Endodermal cell (in vitro differentiated cells): ENCODE measurements at regions not wholly inside any gene's neighbourhood (a gene's known extent, or its start where the extent isn't known, plus 50 kb on each side); places are given as distances from the start of the nearest gene placed in this dataset.

Source experiments
- DNase-seq: peaks from one replicate; pipeline ENCODE4 v3.0.0-alpha.2; 2017
- H3K27ac ChIP-seq: 2 replicates; pipeline ENCODE4 v1.5.1; 2013; ENCODE audit warnings: mild to moderate bottlenecking, low read depth, low read length, moderate library complexity
- H3K27me3 ChIP-seq: 2 replicates; pipeline ENCODE4 v1.6.1; 2013; ENCODE audit warnings: mild to moderate bottlenecking, low read length, moderate library complexity; ENCODE audit not compliant: insufficient read depth, control insufficient read depth, poor library complexity, severe bottlenecking
- H3K36me3 ChIP-seq: 2 replicates; pipeline ENCODE4 v1.7.0; 2013; ENCODE audit warnings: mild to moderate bottlenecking, low read length, moderate library complexity; ENCODE audit not compliant: control insufficient read depth, insufficient read depth
- H3K4me1 ChIP-seq: one replicate; pipeline ENCODE4 v1.7.0; 2013; ENCODE audit warnings: low read length; ENCODE audit not compliant: control insufficient read depth, insufficient read depth
- H3K4me3 ChIP-seq: 2 replicates; pipeline ENCODE4 v1.5.1; 2013; ENCODE audit warnings: mild to moderate bottlenecking, low read length, moderate library complexity
- H3K9ac ChIP-seq: 2 replicates; pipeline ENCODE4 v1.6.1; 2013; ENCODE audit warnings: mild to moderate bottlenecking, low read length, moderate library complexity; ENCODE audit not compliant: poor library complexity, severe bottlenecking; ENCODE audit errors: extremely low read depth
- H3K9me3 ChIP-seq: 2 replicates; pipeline ENCODE4 v1.6.1; 2013; ENCODE audit warnings: mild to moderate bottlenecking, low read length, moderate library complexity; ENCODE audit not compliant: control insufficient read depth
- H3K27ac Mint-ChIP-seq: 2 replicates; pipeline ENCODE4 v1.8.0; 2020; ENCODE audit warnings: mixed read lengths
- H3K27me3 Mint-ChIP-seq: 2 replicates; pipeline ENCODE4 v1.8.0; 2021; ENCODE audit warnings: mild to moderate bottlenecking, mixed read lengths; ENCODE audit not compliant: insufficient read depth
- H3K36me3 Mint-ChIP-seq: 2 replicates; pipeline ENCODE4 v1.8.0; 2020; ENCODE audit warnings: low read depth, mixed read lengths
- H3K4me1 Mint-ChIP-seq: 2 replicates; pipeline ENCODE4 v1.8.0; 2020; ENCODE audit warnings: mixed read lengths
- H3K4me3 Mint-ChIP-seq: 2 replicates; pipeline ENCODE4 v1.8.0; 2020; ENCODE audit warnings: mild to moderate bottlenecking, moderate library complexity, mixed read lengths
- H3K9me3 Mint-ChIP-seq: 2 replicates; pipeline ENCODE4 v1.8.0; 2020; ENCODE audit warnings: mild to moderate bottlenecking, mixed read lengths
- CTCF ChIP-seq: fragments of 200-600 bp; sonication (generic); conservative IDR thresholded peaks from 2 replicates; pipeline ENCODE4 v1.5.0; 2021; ENCODE audit warnings: antibody characterized with exemption, mild to moderate bottlenecking
- WGBS, 2 experiments: methylation state at CpG; one replicate each; pipeline versions ENCODE4 v1.1.5 to v1.1.7; 2013; ENCODE audit warnings: missing lambda C conversion rate in 2 of 2, mixed read lengths in 1 of 2; ENCODE audit not compliant: insufficient coverage in 1 of 2, insufficient read length in 1 of 2; 5-methylcytosine and 5-hydroxymethylcytosine counted together

GRCh38 chr3:28080716-28081115, 160.7 kb upstream of the CMC1 start:
- Histone ChIP-seq H3K4me1 (no peaks in the 10 kb centered on the region), H3K9ac (no peak overlapping the region), H3K27ac (no peak overlapping the region), H3K9me3 (no peaks in the 10 kb centered on the region), H3K27me3 (no peaks in the 10 kb centered on the region), H3K36me3 (no peaks in the 10 kb centered on the region), H3K4me3 (no peak overlapping the region)
- H3K4me3 Mint-ChIP-seq, result no peak overlapping the region
- H3K27ac Mint-ChIP-seq, result no peak overlapping the region
- 80 to 96% methylated on average over 1 of the region's 1 CpG for WGBS, 2 experiments
- no peak for DNase-seq
- peaks cover 17% of the 10 kb centered on the region for H3K4me1 Mint-ChIP-seq
- no peaks in the 10 kb centered on the region for H3K36me3 Mint-ChIP-seq
- H3K27me3 Mint-ChIP-seq, result no peaks in the 10 kb centered on the region
- H3K9me3 Mint-ChIP-seq, result no peaks in the 10 kb centered on the region
- TF ChIP-seq CTCF, result no peak

- Mint-ChIP-seq H3K36me3 (no peaks in the 10 kb centered on the region), H3K4me3 (no peak overlapping the region), H3K27ac (no peak overlapping the region), H3K27me3 (no peaks in the 10 kb centered on the region), H3K4me1 (peaks cover 17% of the 10 kb centered on the region), H3K9me3 (no peaks in the 10 kb centered on the region)
- Histone ChIP-seq H3K9ac (no peak overlapping the region), H3K36me3 (no peaks in the 10 kb centered on the region), H3K27me3 (no peaks in the 10 kb centered on the region), H3K4me3 (no peak overlapping the region), H3K9me3 (no peaks in the 10 kb centered on the region), H3K27ac (no peak overlapping the region), H3K4me1 (no peaks in the 10 kb centered on the region)
- no peak for TF ChIP-seq CTCF
- 80 to 89% methylated on average over 2 of the region's 2 CpGs for WGBS, 2 experiments
- DNase-seq, result peak; percentile 48
Measured at GRCh38 chr3:28081533-28081947, 159.9 kb upstream of the CMC1 start.

- Mint-ChIP-seq H3K9me3 (peaks cover 9% of the 10 kb centered on the region), H3K4me3 (no peak overlapping the region), H3K4me1 (no peaks in the 10 kb centered on the region), H3K27me3 (no peaks in the 10 kb centered on the region), H3K36me3 (no peaks in the 10 kb centered on the region), H3K27ac (no peak overlapping the region)
- no peak overlapping the region for H3K9ac ChIP-seq
- no peaks in the 10 kb centered on the region for H3K36me3 ChIP-seq
- H3K4me1 ChIP-seq, result no peaks in the 10 kb centered on the region
- TF ChIP-seq CTCF, result no peak
- no peak overlapping the region for H3K27ac ChIP-seq
- H3K27me3 ChIP-seq, result no peaks in the 10 kb centered on the region
- H3K9me3 ChIP-seq, result peaks cover under 1% of the 10 kb centered on the region
- WGBS, 2 experiments, result 95 to 100% methylated on average over 2 of the region's 2 CpGs
- no peak overlapping the region for H3K4me3 ChIP-seq
- no peak for DNase-seq
Measured at GRCh38 chr3:28087591-28087990, 153.8 kb upstream of the CMC1 start.
